Adrenal gland (tissue), 5 donors: ENCODE measurements at regions not wholly inside any gene's neighbourhood (a gene's known extent, or its start where the extent isn't known, plus 50 kb on each side); places are given as distances from the start of the nearest gene placed in this dataset.

Experiments used
- CTCF ChIP-seq, 6 experiments: fragments of 450-650 bp in 4 of 6; fragments of 200-600 bp in 2 of 6; sonication (generic) in 1 of 6; IDR thresholded peaks; 1 replicate in 5 of 6; 2 replicates in 1 of 6; pipeline versions ENCODE4 v1.5.1 to v1.8.0; 2016 to 2021; ENCODE audit warnings: antibody characterized with exemption in 6 of 6, mild to moderate bottlenecking in 2 of 6, moderate library complexity in 1 of 6
- POLR2A ChIP-seq, 2 donors: fragments of 450-650 bp; IDR thresholded peaks; one replicate each; pipeline ENCODE4 v1.6.1; 2017; ENCODE audit warnings: antibody characterized with exemption in 2 of 2, mild to moderate bottlenecking in 2 of 2, moderate library complexity in 1 of 2
- donor health status: DM: no; HTN: no; CAD: no.

- no peak for TF ChIP-seq CTCF (IDR thresholded peaks at IDR 0.05)
- TF ChIP-seq POLR2A (IDR thresholded peaks at IDR 0.05) = no peak
Measured at GRCh38 chr18:34583895-34584294, 126.2 kb upstream of the DTNA start.
